ENCODE measurements at regions not wholly inside any gene's neighbourhood (a gene's known extent, or its start where the extent isn't known, plus 50 kb on each side); places are given as distances from the start of the nearest gene placed in this dataset.
"Not testable (repeated sequence)": the region's sequence is repeated elsewhere in the genome, so short reads cannot be mapped to it uniquely, and the experiment has no call there.

DNA sequence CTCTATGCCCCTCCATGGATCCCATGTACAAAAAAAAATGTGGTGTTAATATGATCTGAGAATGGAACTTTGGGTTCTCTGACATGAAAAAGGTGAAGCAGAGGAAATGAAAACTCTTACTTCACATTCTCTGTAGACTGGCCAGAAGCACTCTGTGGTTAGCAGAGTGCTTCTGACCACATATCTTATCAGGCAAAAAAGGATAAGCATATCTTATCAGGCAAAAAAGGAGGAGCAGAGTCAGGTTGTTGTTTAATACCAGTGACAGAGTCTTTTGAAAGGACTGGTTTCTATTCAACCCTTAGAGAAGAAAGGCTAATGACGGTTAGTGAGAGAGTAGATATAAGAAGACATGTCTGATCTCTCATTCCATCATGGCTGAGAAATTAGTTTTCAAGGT, 1404.8 kb downstream of the SLITRK1 start:
- DNase-seq: no peak

DNA sequence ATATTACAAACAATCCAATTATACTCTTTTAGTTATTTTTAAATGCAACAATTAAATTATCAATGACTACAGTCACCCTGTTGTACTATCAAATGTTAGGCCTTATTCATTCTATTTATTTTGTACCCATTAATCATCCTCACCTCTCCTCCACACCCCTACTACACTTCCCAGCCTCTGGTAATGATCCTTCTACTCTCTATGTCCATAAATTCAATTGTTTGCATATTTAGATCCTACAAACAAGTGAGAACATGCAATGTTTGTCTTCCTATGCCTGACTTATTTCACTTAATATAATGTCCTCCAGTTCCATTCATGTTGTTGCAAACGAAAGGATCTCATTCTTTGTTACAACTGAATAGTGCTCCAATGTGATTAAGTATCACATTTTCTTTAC, 1414.6 kb downstream of the SLITRK1 start:
- no peak for DNase-seq

GRCh38 chr13:82459575-82459974, 1422.7 kb downstream of the SLITRK1 start:
- DNase-seq: not testable (repeated sequence)

- DNase-seq: no peak
Measured at GRCh38 chr13:82458169-82458568, 1424.1 kb downstream of the SLITRK1 start.

DNA sequence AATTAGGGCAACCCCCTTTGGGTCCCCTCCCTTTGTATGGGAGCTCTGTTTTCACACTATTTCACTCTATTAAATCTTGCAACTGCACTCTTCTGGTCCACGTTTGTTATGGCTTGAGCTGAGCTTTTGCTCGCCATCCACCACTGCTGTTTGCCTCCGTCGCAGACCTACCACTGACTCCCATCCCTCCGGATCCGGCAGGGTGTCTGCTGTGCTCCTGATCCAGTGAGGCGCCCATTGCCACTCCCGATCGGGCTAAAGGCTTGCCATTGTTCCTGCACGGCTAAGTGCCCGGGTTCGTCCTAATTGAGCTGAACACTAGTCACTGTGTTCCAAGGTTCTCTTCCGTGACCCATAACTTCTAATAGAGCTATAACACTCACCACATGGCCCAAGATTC, 1424.7 kb downstream of the SLITRK1 start:
- DNase-seq: not testable (repeated sequence)

GRCh38 chr13:82447416-82448077, 1434.7 kb downstream of the SLITRK1 start:
- DNase-seq: no peak

GRCh38 chr13:82439159-82439904, 1442.9 kb downstream of the SLITRK1 start:
- DNase-seq: no peak

DNA sequence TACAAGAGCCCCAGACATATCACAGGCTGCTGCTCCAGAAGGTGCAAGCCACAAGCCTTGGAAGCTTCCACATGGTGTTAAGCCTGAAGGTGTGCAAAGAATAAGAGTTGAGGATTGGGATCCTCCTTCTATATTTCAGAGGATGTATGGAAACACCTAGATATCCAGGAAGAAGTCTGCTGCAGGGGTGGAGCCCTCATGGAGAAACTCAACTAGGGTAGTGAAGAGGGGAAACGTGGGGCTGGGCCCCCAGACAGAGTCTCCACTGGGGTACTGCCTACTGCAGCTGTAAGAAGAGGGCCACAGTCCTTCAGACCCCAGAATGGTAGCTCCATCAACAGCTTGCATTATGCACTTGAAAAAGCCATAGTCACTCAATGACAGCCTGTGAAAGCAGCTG, 1444.0 kb downstream of the SLITRK1 start:
- DNase-seq: no peak

DNA sequence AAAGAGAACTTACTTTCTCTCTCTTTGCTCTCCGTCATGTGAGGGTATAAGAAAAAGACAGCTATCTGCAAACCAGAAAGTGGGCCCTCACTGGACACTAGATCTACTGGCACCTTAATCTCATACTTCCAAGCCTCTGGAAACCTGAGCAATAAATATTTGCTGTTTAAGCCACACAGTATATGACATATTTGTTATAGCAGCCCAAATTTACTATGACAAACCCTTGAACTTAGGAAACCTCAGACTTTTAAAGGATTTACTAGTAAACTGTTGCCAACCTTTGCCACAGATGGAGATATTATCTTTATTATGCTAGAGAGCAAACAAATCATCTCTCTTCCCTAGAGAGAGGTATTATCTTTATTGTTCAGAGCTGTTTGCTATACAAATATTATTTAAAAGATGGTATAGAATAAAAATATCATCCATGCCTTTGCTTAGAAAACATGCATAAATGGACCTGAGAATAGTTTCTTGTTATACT, 1446.1 kb downstream of the SLITRK1 start:
- DNase-seq: no peak

GRCh38 chr13:82432949-82433348, 1449.3 kb downstream of the SLITRK1 start:
- DNase-seq: no peak

- DNase-seq: no peak
Measured at GRCh38 chr13:82412749-82413148, 1469.5 kb downstream of the SLITRK1 start.

GRCh38 chr13:82407321-82407720, 1475.0 kb downstream of the SLITRK1 start:
- DNase-seq: no peak

DNA sequence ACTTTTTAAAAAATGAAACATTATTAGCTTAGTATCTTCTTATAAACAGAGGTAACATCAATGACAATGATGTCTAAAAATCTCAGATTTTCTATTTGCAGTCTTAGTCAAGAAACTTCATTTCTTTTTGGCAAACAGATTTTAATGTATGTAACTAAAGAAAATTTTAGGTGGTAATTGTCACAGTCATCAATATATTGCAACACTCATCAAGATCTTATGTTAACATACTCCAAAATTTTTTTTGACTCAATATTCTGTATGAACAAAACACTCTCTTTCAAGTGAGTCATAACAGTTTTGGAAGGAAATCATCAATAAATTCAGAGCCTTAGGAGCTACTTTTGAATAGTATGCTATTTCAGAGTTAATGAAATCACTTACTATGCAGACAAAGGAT, 1507.6 kb downstream of the SLITRK1 start:
- no peak for DNase-seq

GRCh38 chr13:82370316-82370715, 1512.0 kb downstream of the SLITRK1 start:
- no peak for DNase-seq

GRCh38 chr13:82364525-82364924, 1517.7 kb downstream of the SLITRK1 start:
- no peak for DNase-seq

GRCh38 chr13:82358284-82358683, 1524.0 kb downstream of the SLITRK1 start:
- no peak for DNase-seq

GRCh38 chr13:82356667-82357410, 1525.4 kb downstream of the SLITRK1 start:
- DNase-seq: no peak

DNA sequence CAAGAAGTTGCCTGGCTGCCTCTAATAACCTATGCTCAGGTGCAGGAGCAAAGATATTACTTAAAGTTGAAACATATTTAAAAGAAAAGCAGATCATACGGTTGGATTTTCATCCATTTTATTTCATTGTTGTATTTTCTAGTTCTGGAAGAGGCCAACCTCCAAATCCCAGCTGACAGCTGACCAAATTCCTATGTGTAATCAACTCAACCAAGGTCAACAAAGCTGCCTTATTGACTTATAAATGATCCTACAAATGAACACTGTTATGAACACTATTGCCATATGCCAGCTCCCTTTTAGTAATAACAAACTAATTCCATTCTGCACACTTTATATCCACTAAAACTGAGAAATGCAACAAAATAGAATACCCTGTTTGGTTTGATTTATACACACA, 1537.4 kb downstream of the SLITRK1 start:
- no peak for DNase-seq

GRCh38 chr13:82341116-82341515, 1541.2 kb downstream of the SLITRK1 start:
- DNase-seq: no peak

GRCh38 chr13:82330499-82330898, 1551.8 kb downstream of the SLITRK1 start:
- DNase-seq: no peak

GRCh38 chr13:82323101-82323500, 1559.2 kb downstream of the SLITRK1 start:
- no peak for DNase-seq

GRCh38 chr13:82305588-82305987, 1576.7 kb downstream of the SLITRK1 start:
- no peak for DNase-seq

DNA sequence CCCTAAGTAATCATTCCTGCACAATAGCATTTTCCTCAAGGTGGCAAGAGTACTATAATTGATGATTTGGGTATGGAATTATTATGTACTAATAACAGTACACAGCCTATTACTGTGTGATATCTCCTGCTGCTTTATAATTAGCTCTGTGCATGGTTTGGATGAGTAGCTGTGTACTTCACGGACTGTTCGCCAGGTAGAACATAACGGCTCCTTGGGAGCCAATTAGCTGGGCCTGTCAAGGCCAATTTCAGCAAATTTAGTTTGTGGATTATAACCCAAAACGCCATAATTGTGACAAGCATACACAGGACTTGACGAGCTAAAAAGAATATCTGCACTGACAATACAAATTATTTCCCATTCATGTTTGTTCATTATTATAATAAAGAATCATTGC, 1584.2 kb downstream of the SLITRK1 start:
- DNase-seq: no peak

DNA sequence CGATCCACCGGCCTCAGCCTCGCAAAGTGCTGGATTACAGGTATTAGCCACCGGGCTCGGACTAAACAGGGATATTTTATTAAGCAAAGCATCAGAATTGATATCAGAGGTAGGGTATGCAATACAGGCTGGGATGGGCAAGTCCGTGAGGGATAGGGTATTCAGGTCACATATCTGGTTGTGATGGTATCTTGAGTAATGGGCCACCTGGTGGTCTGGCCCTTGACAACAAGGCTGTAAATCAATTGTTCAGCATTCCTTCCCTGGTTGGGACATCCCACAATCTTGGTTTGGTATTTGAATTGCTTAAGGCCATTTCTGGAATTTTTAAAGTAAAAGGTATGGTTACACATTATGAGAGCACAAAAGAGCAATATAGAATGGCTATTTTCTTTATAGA, 1588.0 kb downstream of the SLITRK1 start:
- no peak for DNase-seq

Data from activated gamma-delta T cell (primary cell).